ENCODE measurements at regions not wholly inside any gene's neighbourhood (a gene's known extent, or its start where the extent isn't known, plus 50 kb on each side); places are given as distances from the start of the nearest gene placed in this dataset.
A peak's percentile ranks its signal among the peaks of the same experiment; 100 is the strongest.

DNA sequence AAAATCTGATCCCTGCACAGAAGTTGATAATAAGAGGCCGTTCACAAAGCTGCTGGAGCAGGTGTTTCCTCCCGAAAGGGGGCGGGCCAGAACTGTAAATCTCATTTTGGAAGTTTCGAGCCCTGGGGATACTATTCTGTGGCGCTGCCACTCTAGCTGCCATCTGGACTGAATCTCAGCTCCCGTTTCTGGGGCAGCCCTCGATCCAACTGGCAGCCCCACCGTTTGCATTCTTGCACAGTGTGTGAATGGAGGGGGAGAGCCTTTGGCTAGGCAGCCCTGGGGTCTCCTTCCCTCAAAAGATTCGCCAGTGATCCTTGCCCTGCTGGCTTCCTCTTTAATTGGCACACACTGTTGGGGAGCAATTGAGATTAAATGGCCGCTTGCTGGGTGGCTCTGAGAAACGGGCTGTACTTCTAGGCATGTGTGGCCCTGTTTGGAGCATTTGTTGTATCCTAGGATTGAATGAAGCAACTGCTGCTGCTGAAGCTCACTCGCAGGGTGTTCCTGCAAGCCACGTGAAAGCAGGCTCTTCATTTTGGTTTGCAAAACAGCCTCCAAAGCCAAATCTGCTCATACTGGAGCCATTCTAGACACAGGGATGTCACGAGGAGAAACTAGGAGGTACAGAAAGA, 57.2 kb upstream of the TOPAZ1 start:
- peak; percentile 19 for DNase-seq (ENCODE audit: low read depth)
- TF ChIP-seq, protein P1, sequence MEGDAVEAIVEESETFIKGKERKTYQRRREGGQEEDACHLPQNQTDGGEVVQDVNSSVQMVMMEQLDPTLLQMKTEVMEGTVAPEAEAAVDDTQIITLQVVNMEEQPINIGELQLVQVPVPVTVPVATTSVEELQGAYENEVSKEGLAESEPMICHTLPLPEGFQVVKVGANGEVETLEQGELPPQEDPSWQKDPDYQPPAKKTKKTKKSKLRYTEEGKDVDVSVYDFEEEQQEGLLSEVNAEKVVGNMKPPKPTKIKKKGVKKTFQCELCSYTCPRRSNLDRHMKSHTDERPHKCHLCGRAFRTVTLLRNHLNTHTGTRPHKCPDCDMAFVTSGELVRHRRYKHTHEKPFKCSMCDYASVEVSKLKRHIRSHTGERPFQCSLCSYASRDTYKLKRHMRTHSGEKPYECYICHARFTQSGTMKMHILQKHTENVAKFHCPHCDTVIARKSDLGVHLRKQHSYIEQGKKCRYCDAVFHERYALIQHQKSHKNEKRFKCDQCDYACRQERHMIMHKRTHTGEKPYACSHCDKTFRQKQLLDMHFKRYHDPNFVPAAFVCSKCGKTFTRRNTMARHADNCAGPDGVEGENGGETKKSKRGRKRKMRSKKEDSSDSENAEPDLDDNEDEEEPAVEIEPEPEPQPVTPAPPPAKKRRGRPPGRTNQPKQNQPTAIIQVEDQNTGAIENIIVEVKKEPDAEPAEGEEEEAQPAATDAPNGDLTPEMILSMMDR (IDR thresholded peaks at IDR 0.05; ENCODE audit: insufficient read depth, low read depth, low read length, missing control alignments), result peak; percentile 4
- H3K4me3 ChIP-seq (ENCODE audit: low read depth, low read length), result no peak overlapping the region

DNA sequence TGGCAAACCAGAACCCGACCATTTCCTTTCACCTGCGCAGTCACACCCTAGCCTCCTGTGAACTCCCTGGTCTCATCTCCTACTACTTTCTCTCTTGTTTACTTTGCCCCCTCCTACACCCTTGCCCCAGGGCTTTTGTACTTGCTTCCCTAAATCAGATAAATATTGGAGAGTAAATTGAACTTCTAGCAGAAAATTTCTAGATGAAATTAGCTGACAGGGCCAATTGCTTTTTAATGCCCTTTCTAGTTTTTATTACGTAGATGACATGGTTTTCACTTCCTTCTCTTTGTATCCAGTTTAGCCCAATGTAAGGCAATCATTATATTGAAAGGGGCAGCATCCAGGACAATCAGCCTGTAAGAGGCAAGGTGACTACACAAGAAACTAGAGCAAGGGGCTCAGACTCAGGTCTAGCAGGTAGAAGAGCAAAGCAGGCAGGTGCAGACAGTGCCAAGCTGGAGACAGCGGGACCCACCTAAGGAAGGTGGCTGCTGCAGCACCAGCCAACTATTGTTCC, 56.2 kb upstream of the TOPAZ1 start:
- no peak for DNase-seq (ENCODE audit: low read depth)
- H3K4me3 ChIP-seq (ENCODE audit: low read depth, low read length), result no peak overlapping the region
- TF ChIP-seq, protein P1 (IDR thresholded peaks at IDR 0.05; ENCODE audit: insufficient read depth, low read depth, low read length, missing control alignments), result no peak

DNA sequence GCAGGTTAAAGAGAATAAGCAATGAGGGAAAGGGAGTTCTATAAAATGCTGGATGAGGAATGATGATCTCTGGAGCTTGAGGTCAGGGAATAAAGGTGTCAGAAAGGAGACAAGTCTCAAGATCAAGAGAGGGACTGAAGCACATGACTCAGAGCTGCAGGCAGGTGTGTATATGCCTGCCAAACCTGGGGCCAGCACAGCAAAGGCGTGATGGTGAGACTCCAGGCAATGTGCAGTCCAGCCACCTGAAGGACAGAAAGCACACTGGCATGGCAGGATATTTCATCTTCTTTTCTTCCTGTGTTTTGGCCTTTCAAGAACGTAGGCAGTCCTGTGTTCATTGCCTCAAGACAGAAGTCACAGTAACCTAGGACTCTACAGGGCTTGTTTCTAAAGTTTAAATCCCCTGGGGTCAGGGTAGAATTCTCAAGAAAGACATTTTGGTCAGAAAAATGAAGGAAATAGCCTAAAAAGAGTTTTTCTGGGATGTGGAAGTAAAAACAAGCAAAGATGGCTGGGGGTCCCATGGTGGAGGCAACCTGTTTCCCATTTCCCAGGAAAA, 55.5 kb upstream of the TOPAZ1 start:
- no peak overlapping the region for H3K4me3 ChIP-seq (ENCODE audit: low read depth, low read length)
- TF ChIP-seq, protein P1 (IDR thresholded peaks at IDR 0.05; ENCODE audit: insufficient read depth, low read depth, low read length, missing control alignments), result no peak
- DNase-seq (ENCODE audit: low read depth), result no peak

DNA sequence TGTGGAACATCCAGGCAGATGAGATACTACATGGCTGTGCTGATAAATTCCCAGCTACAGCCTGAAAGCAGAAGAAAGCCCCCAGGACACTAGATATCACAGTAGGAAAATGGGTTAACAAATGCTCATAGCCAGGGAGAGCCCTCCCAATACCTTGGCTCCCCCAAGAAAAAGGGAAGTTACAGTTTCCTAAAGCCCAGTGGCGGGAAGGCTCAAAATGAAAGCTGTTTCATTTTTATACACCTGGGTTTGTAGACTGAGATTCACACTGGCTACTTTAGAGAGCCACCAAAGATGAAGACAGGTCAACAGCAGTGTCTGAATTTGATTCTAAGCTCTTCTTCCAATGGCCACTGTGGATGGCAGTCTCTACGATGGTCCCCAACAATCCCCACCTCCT, 55.0 kb upstream of the TOPAZ1 start:
- no peak overlapping the region for H3K4me3 ChIP-seq (ENCODE audit: low read depth, low read length)
- peak; percentile 14 for DNase-seq (ENCODE audit: low read depth)
- TF ChIP-seq, protein P1 (IDR thresholded peaks at IDR 0.05; ENCODE audit: insufficient read depth, low read depth, low read length, missing control alignments), result no peak
